DOHH2 (cell line): ENCODE measurements at regions not wholly inside any gene's neighbourhood (a gene's known extent, or its start where the extent isn't known, plus 50 kb on each side); places are given as distances from the start of the nearest gene placed in this dataset.

Source experiments
- H3F3A ChIP-seq: fragments of 200-600 bp; sonication (generic), shearing (Covaris generic); 2 replicates; pipeline ENCODE4 v1.6.0; 2016; ENCODE audit warnings: antibody characterized with exemption, mild to moderate bottlenecking; ENCODE audit not compliant: control insufficient read depth, insufficient read depth
- H3K27ac ChIP-seq: fragments of 200-600 bp; sonication (generic); 2 replicates; pipeline ENCODE4 v1.5.1; 2014; ENCODE audit warnings: low read depth, mild to moderate bottlenecking, low read length, moderate library complexity
- H3K27me3 ChIP-seq: fragments of 200-600 bp; sonication (generic); 2 replicates; pipeline ENCODE4 v1.6.1; 2014; ENCODE audit warnings: mild to moderate bottlenecking, low read length, mixed read lengths; ENCODE audit not compliant: control insufficient read depth
- H3K36me3 ChIP-seq: fragments of 200-600 bp; sonication (generic); 2 replicates; pipeline ENCODE4 v1.6.1; 2014; ENCODE audit warnings: mild to moderate bottlenecking, low read length, moderate library complexity, mixed read lengths; ENCODE audit not compliant: control insufficient read depth
- H3K4me1 ChIP-seq: fragments of 200-600 bp; sonication (generic); 2 replicates; pipeline ENCODE4 v1.6.1; 2014; ENCODE audit warnings: mild to moderate bottlenecking, low read length, mixed read lengths; ENCODE audit not compliant: control insufficient read depth
- H3K4me2 ChIP-seq: fragments of 200-600 bp; sonication (generic); 2 replicates; pipeline ENCODE4 v1.6.0; 2014; ENCODE audit warnings: mild to moderate bottlenecking, low read length, moderate library complexity
- H3K4me3 ChIP-seq: fragments of 200-600 bp; sonication (generic); 2 replicates; pipeline ENCODE4 v1.5.1; 2014; ENCODE audit warnings: mild to moderate bottlenecking, low read length, mixed read lengths
- H3K79me2 ChIP-seq: fragments of 200-600 bp; sonication (generic); 2 replicates; pipeline ENCODE4 v1.6.1; 2014; ENCODE audit warnings: mild to moderate bottlenecking, low read length, mixed read lengths; ENCODE audit not compliant: control insufficient read depth
- H3K9me2 ChIP-seq: fragments of 200-600 bp; sonication (generic); replicated peaks from 2 replicates; pipeline ENCODE4 v1.6.1; 2014; ENCODE audit warnings: mild to moderate bottlenecking, low read length, mixed read lengths; ENCODE audit not compliant: control insufficient read depth
- H3K9me3 ChIP-seq: fragments of 200-600 bp; sonication (generic); 2 replicates; pipeline ENCODE4 v1.6.1; 2014; ENCODE audit warnings: antibody characterized with exemption, low read length, mixed read lengths; ENCODE audit not compliant: control insufficient read depth, insufficient read depth
- H4K20me1 ChIP-seq: fragments of 200-600 bp; sonication (generic); 2 replicates; pipeline ENCODE4 v1.6.0; 2014; ENCODE audit warnings: low read depth, mild to moderate bottlenecking, antibody characterized with exemption, low read length, moderate library complexity; ENCODE audit not compliant: control insufficient read depth, insufficient read depth
- CTCF ChIP-seq: fragments of 200-600 bp; sonication (generic); IDR thresholded peaks from one replicate; pipeline ENCODE4 v1.5.1; 2014; ENCODE audit warnings: antibody characterized with exemption, mild to moderate bottlenecking, low read depth, low read length; ENCODE audit not compliant: poor library complexity, severe bottlenecking
- EZH2phosphoT487 ChIP-seq: fragments of 200-600 bp; sonication (generic); IDR thresholded peaks from 2 replicates; pipeline ENCODE4 v1.6.1; 2017; ENCODE audit warnings: borderline replicate concordance, mild to moderate bottlenecking, antibody characterized with exemption, low read length, moderate library complexity, mixed read lengths

GRCh38 chr7:25398418-25398817, 170.1 kb upstream of the NPVF start:
- H3K27ac ChIP-seq: no peak overlapping the region

GRCh38 chr7:25399000-25399750, 170.9 kb upstream of the NPVF start:
- Histone ChIP-seq H3K36me3 (no peaks in the 10 kb centered on the region), H3K4me3 (no peak overlapping the region), H3K27me3 (peaks cover 22% of the 10 kb centered on the region), H3K9me2 (no peaks in the 10 kb centered on the region), H3K9me3 (no peaks in the 10 kb centered on the region), H3K27ac (no peak overlapping the region), H3K4me1 (no peaks in the 10 kb centered on the region), H3F3A (no peaks in the 10 kb centered on the region), H4K20me1 (no peaks in the 10 kb centered on the region), H3K79me2 (no peaks in the 10 kb centered on the region), H3K4me2 (no peak overlapping the region)
- TF ChIP-seq EZH2phosphoT487 (no peak), CTCF (no peak)

More at GRCh38 chr7:25398418-25398817, 170.1 kb upstream of the NPVF start:
- Histone ChIP-seq H3K4me3 (no peak overlapping the region), H3K79me2 (no peaks in the 10 kb centered on the region), H3K9me3 (no peaks in the 10 kb centered on the region), H3K27me3 (peaks cover 20% of the 10 kb centered on the region), H3K9me2 (no peaks in the 10 kb centered on the region), H3K4me1 (no peaks in the 10 kb centered on the region), H3F3A (no peaks in the 10 kb centered on the region), H3K4me2 (no peak overlapping the region), H3K36me3 (no peaks in the 10 kb centered on the region), H4K20me1 (no peaks in the 10 kb centered on the region)
- TF ChIP-seq CTCF (no peak), EZH2phosphoT487 (no peak)

DNA sequence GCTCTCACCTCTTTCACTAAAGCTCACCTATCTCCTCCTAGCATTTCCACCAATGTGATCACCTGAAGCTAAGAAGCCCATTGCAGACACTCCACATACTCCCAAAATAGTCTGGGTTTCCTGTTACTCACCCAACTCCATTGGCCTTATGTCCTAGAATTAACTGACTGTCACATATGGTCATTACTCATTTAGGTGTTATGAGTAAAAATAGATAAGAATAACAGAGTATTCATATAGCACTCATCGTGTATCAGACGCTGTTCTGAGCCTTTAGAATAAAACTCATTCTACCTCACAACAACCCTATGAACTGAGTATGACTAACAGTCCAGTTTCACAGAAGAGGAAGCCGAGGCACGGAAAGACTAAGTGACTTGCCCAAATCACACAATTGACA, 174.2 kb upstream of the NPVF start:
- H3K27ac ChIP-seq: no peak overlapping the region
- no peaks in the 10 kb centered on the region for H3K79me2 ChIP-seq
- no peak overlapping the region for H3K4me3 ChIP-seq
- no peak overlapping the region for H3K4me2 ChIP-seq
- H3K36me3 ChIP-seq: no peaks in the 10 kb centered on the region
- H3K4me1 ChIP-seq: no peaks in the 10 kb centered on the region
- no peaks in the 10 kb centered on the region for H4K20me1 ChIP-seq
- H3F3A ChIP-seq: no peaks in the 10 kb centered on the region
- peaks cover 24% of the 10 kb centered on the region for H3K27me3 ChIP-seq
- TF ChIP-seq CTCF (no peak), EZH2phosphoT487 (no peak)
- H3K9me3 ChIP-seq: no peaks in the 10 kb centered on the region
- no peaks in the 10 kb centered on the region for H3K9me2 ChIP-seq
